ENCODE measurements at regions not wholly inside any gene's neighbourhood (a gene's known extent, or its start where the extent isn't known, plus 50 kb on each side); places are given as distances from the start of the nearest gene placed in this dataset.

DNA sequence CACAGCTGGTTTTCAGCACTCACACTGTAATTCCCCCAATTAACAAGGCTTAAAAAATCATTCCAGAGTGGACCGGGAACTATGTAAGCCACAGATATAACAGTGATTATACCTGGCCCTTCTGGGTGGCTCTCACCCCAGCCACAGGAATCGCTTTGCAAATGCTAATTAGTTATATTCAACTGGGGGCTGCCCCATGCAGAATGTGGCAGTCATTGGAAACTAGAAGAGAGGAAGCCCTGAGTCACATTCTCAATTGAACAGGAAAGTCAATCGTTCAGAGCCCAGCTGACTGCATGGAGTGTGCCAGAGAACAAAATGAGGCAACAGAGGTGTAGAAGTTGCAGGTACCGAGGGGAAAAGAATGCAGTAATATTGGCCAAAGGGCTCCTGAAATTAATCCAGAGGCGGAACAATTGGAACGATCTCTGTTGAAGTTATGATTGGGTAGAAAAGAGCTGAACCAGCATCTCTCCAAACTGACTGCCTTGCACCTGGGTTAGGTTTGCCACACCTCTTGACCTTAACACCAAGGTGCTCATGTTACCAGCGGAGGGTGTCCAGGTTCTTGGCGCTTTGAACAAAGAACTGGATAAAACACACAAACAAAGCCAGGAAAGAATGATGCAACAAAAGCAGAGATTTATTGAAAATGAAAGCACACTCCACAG is 909.7 kb upstream of the AUTS2 start:
- TF ChIP-seq EZH2 (IDR thresholded peaks at IDR 0.05; ENCODE audit: insufficient read depth, low read length), result no peak
- TF ChIP-seq, protein P1, sequence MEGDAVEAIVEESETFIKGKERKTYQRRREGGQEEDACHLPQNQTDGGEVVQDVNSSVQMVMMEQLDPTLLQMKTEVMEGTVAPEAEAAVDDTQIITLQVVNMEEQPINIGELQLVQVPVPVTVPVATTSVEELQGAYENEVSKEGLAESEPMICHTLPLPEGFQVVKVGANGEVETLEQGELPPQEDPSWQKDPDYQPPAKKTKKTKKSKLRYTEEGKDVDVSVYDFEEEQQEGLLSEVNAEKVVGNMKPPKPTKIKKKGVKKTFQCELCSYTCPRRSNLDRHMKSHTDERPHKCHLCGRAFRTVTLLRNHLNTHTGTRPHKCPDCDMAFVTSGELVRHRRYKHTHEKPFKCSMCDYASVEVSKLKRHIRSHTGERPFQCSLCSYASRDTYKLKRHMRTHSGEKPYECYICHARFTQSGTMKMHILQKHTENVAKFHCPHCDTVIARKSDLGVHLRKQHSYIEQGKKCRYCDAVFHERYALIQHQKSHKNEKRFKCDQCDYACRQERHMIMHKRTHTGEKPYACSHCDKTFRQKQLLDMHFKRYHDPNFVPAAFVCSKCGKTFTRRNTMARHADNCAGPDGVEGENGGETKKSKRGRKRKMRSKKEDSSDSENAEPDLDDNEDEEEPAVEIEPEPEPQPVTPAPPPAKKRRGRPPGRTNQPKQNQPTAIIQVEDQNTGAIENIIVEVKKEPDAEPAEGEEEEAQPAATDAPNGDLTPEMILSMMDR (IDR thresholded peaks at IDR 0.05; ENCODE audit: insufficient read depth, low read depth, low read length), result no peak

Measured in astrocyte (in vitro differentiated cells and primary cell).